Skin of body (tissue), 1 donor: ENCODE measurements at regions not wholly inside any gene's neighbourhood (a gene's known extent, or its start where the extent isn't known, plus 50 kb on each side); places are given as distances from the start of the nearest gene placed in this dataset.

Source experiments
- DNase-seq: peaks from one replicate; lab custom pipeline; 2025; lab: John Stamatoyannopoulos, UW

DNA sequence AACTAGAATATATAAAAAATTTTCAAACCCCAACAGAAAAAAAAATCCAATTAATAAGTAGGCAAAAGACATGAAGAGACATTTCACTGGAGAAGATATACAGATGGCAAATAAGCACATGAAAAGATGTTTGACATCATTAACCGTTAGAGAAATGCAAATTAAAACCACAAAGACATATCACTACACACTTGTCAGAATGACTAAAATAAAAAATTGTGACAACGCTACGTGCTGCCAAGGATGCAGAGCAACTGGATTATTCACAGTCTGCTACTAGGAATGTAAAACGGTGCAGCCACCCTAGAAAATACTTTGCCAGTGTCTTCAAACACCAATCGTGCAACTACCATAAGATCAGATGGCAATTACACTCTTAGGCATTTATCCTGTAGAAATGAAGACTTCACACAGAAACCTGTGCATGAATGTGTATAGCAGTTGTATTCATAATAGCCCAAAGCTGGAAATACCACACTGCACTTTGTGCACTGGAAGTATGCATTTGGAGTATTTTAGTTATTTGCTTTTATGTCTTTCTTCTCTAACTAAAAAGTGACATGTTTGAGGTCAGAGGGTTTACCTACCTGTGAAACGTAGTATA is 75.3 kb upstream of the PALMD start:
- no peak for DNase-seq

DNA sequence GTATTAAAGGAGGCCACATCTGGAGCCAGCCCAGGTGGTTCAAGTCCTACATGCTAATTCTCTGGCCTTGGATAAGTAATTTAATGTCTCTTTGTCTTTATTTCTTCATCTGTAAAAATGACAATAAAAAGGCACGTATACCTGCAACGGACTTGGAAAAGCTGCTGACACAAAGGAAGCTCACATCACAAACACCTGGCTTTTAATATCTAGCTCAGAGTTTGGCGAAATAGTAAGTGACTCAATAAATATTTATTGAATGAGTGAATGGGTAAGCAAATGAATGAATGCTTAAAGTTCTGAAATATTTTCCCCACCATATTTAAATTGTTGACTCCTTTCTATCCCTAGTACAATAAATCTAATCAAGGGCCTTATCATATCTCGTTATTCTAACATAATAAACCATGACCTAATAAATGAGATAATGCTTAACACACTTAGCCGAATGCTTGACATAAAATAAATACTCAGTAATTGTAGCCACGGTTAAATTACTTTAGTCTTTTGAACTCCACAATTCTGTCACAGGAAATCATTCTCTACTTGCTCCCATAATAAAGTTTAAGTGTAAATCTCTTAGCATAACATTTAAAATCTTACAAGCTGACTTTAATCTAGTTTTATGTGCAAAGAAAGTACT is 74.7 kb upstream of the PALMD start:
- DNase-seq, result no peak

DNA sequence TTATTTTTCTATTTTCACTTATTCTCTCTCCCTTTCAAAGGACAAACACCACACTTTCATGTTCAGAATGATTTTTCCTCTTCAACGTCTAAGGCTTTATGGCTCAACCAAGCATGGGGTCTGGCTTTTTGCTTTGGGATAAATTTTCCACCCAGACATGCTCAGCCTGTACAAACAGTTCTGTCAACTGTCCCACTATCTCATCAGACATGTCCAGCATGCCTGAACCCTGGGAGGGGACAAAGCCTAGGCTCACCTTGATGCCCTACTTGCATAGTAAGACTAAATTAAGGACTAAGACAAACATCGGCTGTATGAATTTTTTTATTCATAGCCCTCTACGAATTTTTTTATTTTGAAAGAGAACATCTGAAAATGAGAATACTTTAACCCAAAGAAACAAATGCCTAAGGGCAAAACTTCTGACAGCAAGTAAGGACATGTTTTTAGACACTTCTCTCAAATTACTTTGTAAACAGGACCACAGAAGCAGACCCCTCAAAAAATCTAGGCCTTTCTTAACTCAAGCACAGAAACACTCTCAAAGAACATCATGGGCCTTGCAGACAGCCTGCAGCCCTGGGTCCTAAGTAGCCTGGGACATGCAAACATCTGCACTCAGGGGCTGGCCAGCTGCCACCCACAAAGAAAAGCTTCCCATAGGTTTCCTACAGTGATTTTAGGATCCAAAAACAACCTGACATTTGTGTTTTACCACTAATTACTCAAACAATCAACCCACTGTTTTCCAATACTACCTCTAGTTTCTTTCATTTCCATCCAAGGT is 72.3 kb upstream of the PALMD start:
- DNase-seq, result no peak

DNA sequence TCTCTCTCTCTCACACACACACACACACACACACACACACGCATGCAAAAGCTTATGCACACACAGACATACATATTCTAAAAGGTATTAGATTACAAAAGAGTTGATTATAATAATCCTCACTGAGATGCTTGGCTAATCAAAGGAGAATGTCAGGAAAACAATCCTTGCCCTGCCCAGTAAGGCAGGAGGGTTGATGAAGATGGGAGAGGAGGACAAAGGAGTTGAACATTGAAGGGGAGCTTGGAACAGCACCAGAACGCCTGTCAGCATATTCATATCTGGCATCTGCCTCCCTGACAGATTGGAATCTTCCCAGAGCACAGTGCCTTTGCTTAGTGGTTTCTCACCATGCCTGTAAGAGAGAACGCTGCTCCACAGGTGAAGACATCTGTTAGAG is 68.6 kb upstream of the PALMD start:
- DNase-seq, result no peak

DNA sequence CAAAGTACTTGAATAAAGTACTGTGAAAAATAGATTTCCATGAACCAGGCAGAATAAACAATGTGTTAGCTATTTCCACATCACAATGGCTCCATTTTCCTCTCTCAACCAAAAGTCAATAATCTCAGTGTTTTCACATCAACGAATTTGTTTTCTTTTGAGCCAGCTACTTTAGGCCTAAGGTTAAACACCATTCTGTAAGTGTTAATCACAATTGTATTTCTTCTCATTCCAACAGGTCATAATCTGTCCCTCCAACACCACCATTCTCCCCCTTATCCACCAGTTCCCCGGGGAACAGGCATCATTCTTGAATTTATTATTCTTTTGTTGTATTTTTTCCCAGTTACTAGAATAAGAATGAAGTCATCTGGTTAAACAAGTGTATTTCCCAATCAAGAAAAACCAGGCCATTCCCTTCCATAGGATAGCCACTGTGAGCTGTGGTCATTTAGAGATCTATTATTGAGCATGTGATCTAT is 66.2 kb upstream of the PALMD start:
- DNase-seq, result no peak

DNA sequence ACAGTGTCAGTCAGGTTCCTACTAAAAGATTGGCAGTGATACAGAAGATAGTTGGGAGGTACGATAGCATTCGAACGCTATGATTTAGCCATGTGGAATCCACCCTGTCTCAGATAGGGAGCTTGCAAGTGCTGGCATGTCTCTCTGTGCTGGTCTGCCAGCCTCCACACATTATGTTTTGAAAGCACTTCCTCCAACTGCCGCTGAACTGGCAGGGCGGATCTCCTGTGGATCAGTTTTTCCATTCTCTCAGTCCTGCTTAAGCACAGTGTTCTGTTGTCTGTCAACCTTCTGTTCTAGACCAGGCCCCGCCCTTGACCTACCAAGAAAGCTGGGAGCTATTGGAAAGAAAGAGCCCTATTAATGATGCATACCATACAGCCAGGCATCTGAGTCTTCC is 65.5 kb upstream of the PALMD start:
- no peak for DNase-seq

DNA sequence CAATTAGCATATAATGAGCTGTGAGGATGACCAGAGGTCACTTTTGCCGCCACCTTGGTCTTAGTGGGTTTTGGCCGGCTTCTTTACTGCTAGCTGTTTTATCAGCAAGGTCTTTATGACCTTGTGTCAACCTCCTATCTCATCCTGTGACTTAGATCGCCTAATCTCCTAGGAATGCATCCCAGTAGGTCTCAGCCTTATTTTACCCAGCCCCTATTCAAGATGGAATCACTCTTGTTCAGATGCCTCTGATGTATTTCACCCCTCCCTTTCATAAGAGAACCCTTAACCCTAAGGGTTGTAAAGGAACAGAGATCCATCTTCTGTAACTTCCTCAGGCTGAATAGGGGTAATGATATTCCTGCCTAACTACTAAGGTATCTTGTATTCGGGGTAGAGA is 58.9 kb upstream of the PALMD start:
- no peak for DNase-seq

DNA sequence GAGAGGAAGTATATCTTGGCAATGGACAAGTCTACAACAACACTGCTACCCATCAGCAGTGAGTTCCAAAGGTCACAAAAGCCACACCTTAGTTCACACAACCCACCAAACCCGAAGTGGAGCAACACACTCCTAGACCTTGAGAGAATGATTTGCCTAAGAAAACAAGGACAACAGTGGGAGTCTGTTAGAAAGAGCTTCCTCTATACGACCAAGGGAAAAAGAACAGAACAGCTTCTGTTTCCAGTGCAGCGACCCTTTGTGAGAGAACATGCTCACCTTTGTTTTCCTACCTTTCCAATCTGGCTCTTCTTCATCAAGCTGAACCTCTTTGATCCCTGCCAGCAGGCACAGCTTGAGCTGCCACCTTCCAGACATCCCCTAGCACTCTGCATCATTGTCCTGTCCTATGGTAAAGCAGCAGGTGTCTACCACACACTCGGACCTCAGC is 56.7 kb upstream of the PALMD start:
- no peak for DNase-seq

DNA sequence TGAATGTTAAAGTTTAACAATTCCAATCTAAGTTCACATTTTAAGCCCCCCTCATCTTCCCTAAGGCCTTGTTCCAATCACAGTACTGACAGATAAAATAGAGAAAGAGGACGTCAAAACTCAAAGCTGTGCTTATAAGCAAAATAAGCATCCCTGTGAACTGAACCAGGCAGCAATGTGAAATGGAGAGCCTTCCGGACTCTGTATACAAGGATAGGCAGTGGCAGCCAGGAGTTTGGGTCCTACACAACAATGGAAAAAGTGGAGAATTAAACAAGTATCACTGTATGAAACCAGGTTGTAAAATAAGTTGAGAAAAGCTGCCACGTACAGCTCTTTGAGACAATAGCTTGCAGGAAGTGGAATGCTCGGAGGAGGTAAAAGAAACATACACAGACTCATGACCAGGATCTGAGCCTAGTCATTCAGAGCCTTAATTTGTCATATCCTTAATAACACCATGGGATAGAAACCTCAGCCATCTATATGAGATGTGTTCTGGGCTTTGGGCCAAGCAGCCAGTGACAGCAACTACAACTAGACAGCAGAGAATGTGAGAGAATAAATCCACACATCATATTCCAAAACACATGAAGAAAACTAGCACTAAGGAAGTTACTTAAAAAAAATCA is 55.2 kb upstream of the PALMD start:
- DNase-seq, result peak; percentile 43

DNA sequence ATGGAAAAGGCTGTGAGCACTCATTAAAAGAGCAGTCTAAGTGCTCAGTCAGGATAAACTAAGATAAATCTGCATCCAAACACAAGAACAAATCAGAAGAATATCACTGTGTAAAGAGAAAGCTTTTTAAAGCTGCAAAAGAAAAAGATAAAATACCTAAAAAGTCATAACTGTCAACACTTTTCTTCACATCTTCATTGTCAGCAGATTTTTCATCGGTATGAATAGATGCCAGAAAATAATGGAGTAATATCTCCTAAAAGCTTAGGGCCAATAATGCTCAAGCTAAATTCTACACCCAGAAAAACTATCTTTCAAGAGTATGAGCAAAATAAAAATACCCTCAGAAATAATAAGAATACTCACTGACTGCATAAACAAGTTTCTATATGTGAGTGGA is 54.0 kb upstream of the PALMD start:
- DNase-seq, result no peak

DNA sequence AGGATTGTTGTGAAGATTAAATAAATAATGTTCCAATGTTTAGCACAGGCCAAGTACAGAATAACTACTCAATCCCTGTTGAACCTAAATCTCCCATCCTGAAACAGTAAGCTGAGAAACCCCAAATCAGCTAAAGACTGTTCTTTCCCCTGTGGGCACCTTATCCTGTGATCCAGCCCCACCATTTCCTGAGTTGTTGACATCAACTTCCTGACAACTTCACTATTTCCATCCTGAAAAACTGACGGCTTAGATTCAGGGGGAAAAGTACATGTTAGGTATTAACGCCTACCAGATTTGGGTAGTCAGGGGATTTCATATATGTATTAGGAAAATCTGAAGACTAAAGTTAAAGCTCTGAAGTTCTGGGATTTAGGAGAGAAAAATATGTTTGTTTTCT is 51.7 kb upstream of the PALMD start:
- no peak for DNase-seq

DNA sequence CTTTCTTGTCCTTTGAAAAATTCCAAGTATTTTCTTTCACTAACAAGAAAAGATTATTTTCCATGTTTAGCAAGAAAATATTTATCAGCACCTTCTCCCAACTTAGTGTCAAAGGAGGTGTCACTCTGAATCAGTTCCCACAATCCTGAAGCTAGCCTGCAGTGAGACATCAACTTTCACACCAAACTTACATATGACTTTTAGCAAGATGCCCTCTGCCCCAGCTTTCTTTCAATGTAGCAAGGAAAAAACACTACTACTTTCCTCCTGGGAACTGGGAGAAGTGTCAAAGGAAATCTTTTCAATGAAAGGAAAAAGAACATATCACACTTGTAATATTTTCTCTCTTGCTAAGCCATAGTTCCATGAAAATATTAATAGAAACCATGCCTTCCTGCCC is 50.9 kb upstream of the PALMD start:
- no peak for DNase-seq

DNA sequence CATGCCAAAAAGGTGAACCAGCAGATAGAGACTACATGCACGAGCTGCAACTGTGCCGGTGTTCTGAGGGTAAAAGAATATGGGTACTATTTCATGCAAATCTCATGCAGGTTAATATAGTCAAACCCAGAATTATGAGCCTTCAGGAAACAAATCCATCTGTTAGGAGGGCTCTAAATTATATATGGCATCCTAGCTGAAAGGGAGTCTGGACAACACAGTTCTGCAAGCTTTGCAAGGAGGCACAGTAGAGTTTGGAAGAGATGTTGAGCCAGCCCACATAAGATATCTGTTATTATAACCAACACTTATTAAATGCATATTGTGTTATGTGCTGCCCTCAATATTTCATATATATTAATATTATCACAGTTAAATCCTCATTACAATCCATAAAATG is 50.5 kb upstream of the PALMD start:
- DNase-seq, result no peak
